ENCODE measurements at regions not wholly inside any gene's neighbourhood (a gene's known extent, or its start where the extent isn't known, plus 50 kb on each side); places are given as distances from the start of the nearest gene placed in this dataset.
"Not testable (repeated sequence)": the region's sequence is repeated elsewhere in the genome, so short reads cannot be mapped to it uniquely, and the experiment has no call there.

DNA sequence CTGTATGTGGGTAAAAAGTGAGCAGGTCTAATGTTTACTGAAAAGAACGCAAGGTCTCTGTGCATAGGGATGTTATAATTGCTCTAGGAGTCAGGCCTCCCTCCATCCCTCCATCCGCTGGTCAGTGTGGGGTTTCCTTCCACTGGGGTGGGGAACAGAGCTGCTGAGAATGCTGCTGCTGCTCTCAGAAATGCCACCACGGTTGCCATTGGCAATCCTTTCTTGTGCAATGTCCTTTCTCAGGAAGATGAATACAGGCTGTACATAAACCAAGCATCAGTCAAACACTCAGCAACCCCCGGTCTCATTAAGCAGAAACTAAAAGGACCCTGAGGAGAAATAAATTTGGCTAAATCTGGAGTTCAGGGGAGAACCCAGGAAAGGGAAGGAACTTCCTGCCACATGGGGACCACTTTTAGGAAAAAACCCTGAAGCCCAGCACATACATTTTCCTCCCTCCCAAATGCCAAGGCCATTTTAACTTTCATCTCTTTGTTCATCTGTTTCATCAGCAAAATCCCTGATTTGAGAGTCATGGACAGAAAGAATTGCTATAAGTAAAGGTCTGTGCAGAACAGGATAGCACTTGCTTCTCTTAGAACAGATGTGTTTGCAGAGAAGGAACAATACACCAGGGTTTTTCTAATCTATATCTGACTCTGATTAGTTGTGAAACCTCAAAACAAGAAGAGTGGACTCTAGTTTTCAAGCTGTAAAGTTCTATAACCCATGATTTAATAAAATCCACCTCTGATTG, 70.4 kb upstream of the SLC1A3 start:
- no peak for DNase-seq

DNA sequence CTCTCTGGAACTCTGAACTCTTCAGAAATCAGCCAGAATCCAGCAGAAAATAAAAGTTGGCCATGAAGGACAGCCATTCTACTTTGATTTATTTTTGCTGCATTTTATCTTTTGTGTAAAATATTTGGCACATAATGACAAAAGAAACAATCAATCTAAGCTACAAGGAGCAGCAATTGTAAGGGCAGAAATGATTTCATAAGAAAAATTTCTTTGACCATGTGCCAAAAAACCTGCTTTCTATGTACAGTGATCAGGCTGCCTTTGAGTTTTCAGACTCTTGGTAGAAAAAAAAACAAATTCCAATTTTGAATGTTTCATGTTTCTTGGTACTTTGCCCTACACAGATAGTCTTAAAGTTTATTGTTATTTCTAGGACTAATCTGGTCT, 69.8 kb upstream of the SLC1A3 start:
- DNase-seq, result no peak

DNA sequence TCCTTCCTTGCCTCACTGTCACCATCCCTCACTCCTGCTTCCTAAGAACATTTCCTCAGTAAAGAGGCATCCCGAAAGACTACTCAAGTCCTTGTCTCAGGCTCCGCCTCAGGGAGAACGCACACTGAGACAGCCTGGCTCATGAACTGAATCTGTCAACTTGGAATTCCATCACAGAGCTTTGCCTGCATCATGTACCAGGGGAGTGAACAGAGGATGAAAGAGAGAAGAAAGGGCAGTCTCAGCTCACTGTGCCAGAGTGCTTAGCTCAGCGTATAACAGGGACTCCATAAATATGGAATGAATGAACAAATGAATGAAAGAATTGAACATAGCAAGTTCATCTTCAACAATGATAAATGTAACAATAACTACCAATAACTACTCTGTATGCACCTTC, 68.7 kb upstream of the SLC1A3 start:
- DNase-seq, result no peak

DNA sequence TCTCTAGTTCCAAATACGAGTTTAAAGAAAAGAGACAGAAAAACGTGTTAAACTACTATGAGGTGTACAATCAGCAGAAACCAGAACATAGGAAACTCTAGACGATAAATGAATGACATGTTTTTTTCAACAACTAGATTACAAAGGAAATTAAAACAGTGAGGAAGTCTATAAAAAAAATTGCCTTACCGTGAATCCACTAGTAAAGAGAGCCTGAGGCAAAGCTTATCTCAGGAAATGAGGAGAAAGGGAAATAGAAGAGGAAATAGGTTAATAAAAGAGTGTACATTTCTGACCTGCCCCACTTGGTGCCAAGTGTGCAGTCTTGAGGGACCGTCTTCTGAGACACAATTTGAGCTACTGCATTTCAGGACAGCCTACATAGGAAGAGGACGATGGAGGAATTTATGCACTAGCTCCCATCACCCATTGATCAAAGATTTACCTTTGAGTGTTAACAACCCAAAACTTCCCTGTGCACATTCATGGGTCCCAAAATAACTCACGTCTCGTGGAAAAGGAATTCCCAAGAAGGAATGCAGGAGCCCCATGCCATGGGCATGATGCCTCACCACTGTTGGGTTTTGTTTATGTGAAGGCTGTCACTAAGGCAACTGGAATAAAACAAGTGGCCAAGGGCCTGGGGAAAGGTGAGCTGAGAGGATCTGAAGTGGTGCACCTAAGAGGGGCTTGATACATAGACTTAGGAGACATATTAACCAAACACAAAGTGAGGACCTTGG, 53.6 kb upstream of the SLC1A3 start:
- no peak for DNase-seq

GRCh38 chr5:36555035-36555434, 51.4 kb upstream of the SLC1A3 start:
- DNase-seq, result not testable (repeated sequence)
